AG04450 (cell line): ENCODE measurements at regions not wholly inside any gene's neighbourhood (a gene's known extent, or its start where the extent isn't known, plus 50 kb on each side); places are given as distances from the start of the nearest gene placed in this dataset.

Experiments used
- CTCF ChIA-PET: fragments of 300-600, 350-600 bp; formaldehyde crosslinking; extraction: SDS; loops from one replicate; lab custom pipeline; 2022; ENCODE audit warnings: antibody characterized with exemption, inconsistent platforms; lab: Charles Lee
- POLR2A ChIA-PET: fragments of 350-600 bp; formaldehyde crosslinking; extraction: SDS; loops from one replicate; lab custom pipeline; 2021; ENCODE audit warnings: antibody characterized with exemption, inconsistent platforms; lab: Yijun Ruan, JAX
- DNase-seq: peaks from one replicate; pipeline ENCODE4 v3.0.0-alpha.2; 2011; ENCODE audit warnings: low read depth, low spot score
- H3K27ac ChIP-seq: one replicate; pipeline ENCODE4 v1.5.1; 2012; ENCODE audit warnings: low read depth, low read length, control low read depth
- H3K27me3 ChIP-seq: one replicate; pipeline ENCODE4 v1.6.0; 2012; ENCODE audit warnings: low read length; ENCODE audit not compliant: control insufficient read depth, insufficient read depth
- H3K4me3 ChIP-seq: 2 replicates; pipeline ENCODE4 v1.5.1; 2011; ENCODE audit warnings: mild to moderate bottlenecking, low read depth, low read length, control low read depth
- H3K9me3 ChIP-seq: 2 replicates; pipeline ENCODE4 v1.5.1; 2012; ENCODE audit warnings: low read length; ENCODE audit not compliant: control insufficient read depth, insufficient read depth
- TF ChIP-seq, protein P1 (sequence below): IDR thresholded peaks from 2 replicates; pipeline ENCODE4 v1.5.1; 2011; ENCODE audit warnings: low read depth, low read length, control low read depth, inconsistent platforms

GRCh38 chr1:233782937-233783586 lies 121.4 kb upstream of the SLC35F3 start:
- ChIA-PET CTCF (interaction anchor here (0.6 kb wide), 1 partner anchor 382 kb away, joined by 4 read pairs; no protein-coding TSS in a partner anchor), POLR2A (no interaction called here)
- TF ChIP-seq, protein P1, sequence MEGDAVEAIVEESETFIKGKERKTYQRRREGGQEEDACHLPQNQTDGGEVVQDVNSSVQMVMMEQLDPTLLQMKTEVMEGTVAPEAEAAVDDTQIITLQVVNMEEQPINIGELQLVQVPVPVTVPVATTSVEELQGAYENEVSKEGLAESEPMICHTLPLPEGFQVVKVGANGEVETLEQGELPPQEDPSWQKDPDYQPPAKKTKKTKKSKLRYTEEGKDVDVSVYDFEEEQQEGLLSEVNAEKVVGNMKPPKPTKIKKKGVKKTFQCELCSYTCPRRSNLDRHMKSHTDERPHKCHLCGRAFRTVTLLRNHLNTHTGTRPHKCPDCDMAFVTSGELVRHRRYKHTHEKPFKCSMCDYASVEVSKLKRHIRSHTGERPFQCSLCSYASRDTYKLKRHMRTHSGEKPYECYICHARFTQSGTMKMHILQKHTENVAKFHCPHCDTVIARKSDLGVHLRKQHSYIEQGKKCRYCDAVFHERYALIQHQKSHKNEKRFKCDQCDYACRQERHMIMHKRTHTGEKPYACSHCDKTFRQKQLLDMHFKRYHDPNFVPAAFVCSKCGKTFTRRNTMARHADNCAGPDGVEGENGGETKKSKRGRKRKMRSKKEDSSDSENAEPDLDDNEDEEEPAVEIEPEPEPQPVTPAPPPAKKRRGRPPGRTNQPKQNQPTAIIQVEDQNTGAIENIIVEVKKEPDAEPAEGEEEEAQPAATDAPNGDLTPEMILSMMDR = no peak
- no peak for DNase-seq
- Histone ChIP-seq H3K27me3 (no peaks in the 10 kb centered on the region), H3K9me3 (peaks cover 7% of the 10 kb centered on the region; the same call in 1 of the 2 replicates), H3K4me3 (no peak overlapping the region), H3K27ac (no peak overlapping the region)

GRCh38 chr1:233787599-233787998 lies 116.9 kb upstream of the SLC35F3 start:
- Histone ChIP-seq H3K4me3 (no peak overlapping the region), H3K9me3 (peaks cover 12% of the 10 kb centered on the region), H3K27ac (no peak overlapping the region), H3K27me3 (no peaks in the 10 kb centered on the region)
- no peak for DNase-seq
- TF ChIP-seq, protein P1 = no peak
- ChIA-PET POLR2A (no interaction called here), CTCF (no interaction called here)

DNA sequence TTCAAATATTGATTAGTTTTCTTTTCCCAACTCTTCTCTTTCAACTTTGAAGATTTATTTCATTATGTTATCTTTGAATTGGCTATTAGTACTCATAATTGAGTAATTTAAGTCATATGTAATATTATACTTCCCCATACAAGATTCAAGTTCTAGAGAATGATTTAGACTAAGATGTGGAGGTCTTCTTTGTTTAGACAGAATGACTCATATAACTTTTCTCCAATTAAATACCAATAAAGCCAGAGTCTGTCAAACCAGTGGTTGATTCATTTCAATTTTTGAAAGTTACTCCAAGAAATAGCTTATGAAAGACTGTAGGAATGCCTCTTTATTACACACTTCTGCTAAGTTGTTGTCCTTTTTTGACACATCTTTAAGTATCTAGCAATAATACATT lies 115.8 kb upstream of the SLC35F3 start:
- POLR2A ChIA-PET = no interaction called here
- no peak overlapping the region for H3K4me3 ChIP-seq
- H3K27ac ChIP-seq = no peak overlapping the region
- DNase-seq = no peak
- H3K27me3 ChIP-seq = no peaks in the 10 kb centered on the region
- TF ChIP-seq, protein P1 = no peak
- CTCF ChIA-PET = no interaction called here
- peaks cover 12% of the 10 kb centered on the region for H3K9me3 ChIP-seq

GRCh38 chr1:233790121-233790520 lies 114.4 kb upstream of the SLC35F3 start:
- Histone ChIP-seq H3K9me3 (peaks cover 12% of the 10 kb centered on the region), H3K27ac (no peak overlapping the region), H3K4me3 (no peak overlapping the region), H3K27me3 (no peaks in the 10 kb centered on the region)
- TF ChIP-seq, protein P1 = no peak
- CTCF ChIA-PET = no interaction called here
- POLR2A ChIA-PET = no interaction called here
- DNase-seq = no peak

- peaks cover 17% of the 10 kb centered on the region for H3K9me3 ChIP-seq
- peak; percentile 3 for DNase-seq
- ChIA-PET POLR2A (no interaction called here), CTCF (interaction anchor here (0.5 to 1.3 kb wide), 4 partner anchors 54 to 973 kb away, joined by 3 to 6 read pairs (median 4); no protein-coding TSS in a partner anchor)
- H3K27ac ChIP-seq = no peak overlapping the region
- TF ChIP-seq, protein P1 = peak; percentile 72
- H3K27me3 ChIP-seq = no peaks in the 10 kb centered on the region
- H3K4me3 ChIP-seq = no peak overlapping the region
Observed at GRCh38 chr1:233790662-233791371, 113.7 kb upstream of the SLC35F3 start.
